ENCODE measurements at regions not wholly inside any gene's neighbourhood (a gene's known extent, or its start where the extent isn't known, plus 50 kb on each side); places are given as distances from the start of the nearest gene placed in this dataset.

GRCh38 chr4:119725688-119726330 lies 97.2 kb upstream of the PDE5A start:
- Histone ChIP-seq H2BK120ac (ENCODE audit: low read depth, low read length) (no peak overlapping the region), H2BK15ac (ENCODE audit: low read length) (no peak overlapping the region), H4K8ac (ENCODE audit: low read depth, low read length) (no peak overlapping the region), H3K4ac (ENCODE audit: low read length) (no peak overlapping the region), H3K36me3 (replicated peaks in 1 of 2; ENCODE audit: control insufficient read depth in 2 of 2, insufficient read depth in 2 of 2, low read length in 2 of 2) (no peaks in the 10 kb centered on the region), H3K4me2 (ENCODE audit: insufficient read depth, low read length, poor library complexity, severe bottlenecking) (no peak overlapping the region), H3K14ac (ENCODE audit: low read length) (no peak overlapping the region), H3K23ac (ENCODE audit: low read depth, low read length, poor library complexity) (no peak overlapping the region), H2AK5ac (ENCODE audit: low read depth, low read length) (no peak overlapping the region), H3K18ac (ENCODE audit: low read length) (no peak overlapping the region), H3K4me1 (ENCODE audit: control insufficient read depth in 2 of 2, insufficient read depth in 1 of 2, low read depth in 1 of 2, low read length in 2 of 2) (no peaks in the 10 kb centered on the region), H3K27me3 (ENCODE audit: control insufficient read depth in 3 of 3, insufficient read depth in 3 of 3, low read depth in 1 of 3, low read length in 3 of 3) (no peaks in the 10 kb centered on the region), H4K91ac (ENCODE audit: low read depth, low read length, poor library complexity) (no peak overlapping the region), H3K79me1 (ENCODE audit: low read depth, low read length) (no peaks in the 10 kb centered on the region), H2BK5ac (ENCODE audit: low read length) (no peak overlapping the region), H3K9ac (ENCODE audit: low read depth, low read length, poor library complexity) (no peak overlapping the region), H3K27ac (replicated peaks; ENCODE audit: low read length) (no peak overlapping the region), H2AFZ (ENCODE audit: low read length) (no peak overlapping the region), H2BK12ac (ENCODE audit: low read length) (no peak overlapping the region), H3K4me3 (ENCODE audit: low read length in 2 of 2) (no peak overlapping the region), H3K9me3 (replicated peaks in 1 of 2; ENCODE audit: control insufficient read depth in 2 of 2, insufficient read depth in 1 of 2, low read depth in 1 of 2, low read length in 2 of 2) (no peaks in the 10 kb centered on the region)
- no peak for DNase-seq (ENCODE audit: low spot score)
- WGBS, 2 donors (ENCODE audit: extremely low coverage in 2 of 2, insufficient read length in 2 of 2, insufficient replicate concordance in 1 of 2), result no CpG with 5 or more reads among the region's 3 CpGs

DNA sequence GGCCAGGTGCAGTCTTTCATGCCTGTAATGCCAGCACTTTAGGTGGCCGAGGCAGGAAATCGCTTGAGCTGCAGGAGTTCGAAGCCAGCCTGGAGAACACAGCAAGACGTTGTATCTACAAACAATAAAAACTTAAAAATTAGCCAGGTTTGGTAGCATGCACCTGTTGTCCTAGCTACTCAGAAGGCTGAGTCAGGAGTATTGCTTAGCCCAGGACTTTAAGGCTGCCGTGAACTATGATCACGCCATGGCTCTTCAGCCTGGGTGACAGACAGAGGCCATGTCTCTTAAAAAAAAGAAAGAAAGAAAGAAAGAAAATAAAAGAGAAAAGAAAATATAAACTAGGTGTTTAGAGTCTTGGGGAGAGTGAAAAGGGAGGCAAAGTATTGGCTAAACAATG lies 96.4 kb upstream of the PDE5A start:
- Histone ChIP-seq H3K79me1 (ENCODE audit: low read depth, low read length) (no peaks in the 10 kb centered on the region), H3K4ac (ENCODE audit: low read length) (no peak overlapping the region), H3K4me2 (ENCODE audit: insufficient read depth, low read length, poor library complexity, severe bottlenecking) (no peak overlapping the region), H3K36me3 (replicated peaks in 1 of 2; ENCODE audit: control insufficient read depth in 2 of 2, insufficient read depth in 2 of 2, low read length in 2 of 2) (no peaks in the 10 kb centered on the region), H3K14ac (ENCODE audit: low read length) (no peak overlapping the region), H4K8ac (ENCODE audit: low read depth, low read length) (no peak overlapping the region), H3K9ac (ENCODE audit: low read depth, low read length, poor library complexity) (no peak overlapping the region), H3K27me3 (ENCODE audit: control insufficient read depth in 3 of 3, insufficient read depth in 3 of 3, low read depth in 1 of 3, low read length in 3 of 3) (no peaks in the 10 kb centered on the region), H2BK15ac (ENCODE audit: low read length) (no peak overlapping the region), H3K4me1 (ENCODE audit: control insufficient read depth in 2 of 2, insufficient read depth in 1 of 2, low read depth in 1 of 2, low read length in 2 of 2) (no peaks in the 10 kb centered on the region), H3K27ac (replicated peaks; ENCODE audit: low read length) (no peak overlapping the region), H3K4me3 (ENCODE audit: low read length in 2 of 2) (no peak overlapping the region), H3K23ac (ENCODE audit: low read depth, low read length, poor library complexity) (no peak overlapping the region), H2BK5ac (ENCODE audit: low read length) (no peak overlapping the region), H2AK5ac (ENCODE audit: low read depth, low read length) (no peak overlapping the region), H2BK120ac (ENCODE audit: low read depth, low read length) (no peak overlapping the region), H2BK12ac (ENCODE audit: low read length) (no peak overlapping the region), H2AFZ (ENCODE audit: low read length) (no peak overlapping the region), H4K91ac (ENCODE audit: low read depth, low read length, poor library complexity) (no peak overlapping the region), H3K9me3 (replicated peaks in 1 of 2; ENCODE audit: control insufficient read depth in 2 of 2, insufficient read depth in 1 of 2, low read depth in 1 of 2, low read length in 2 of 2) (no peaks in the 10 kb centered on the region), H3K18ac (ENCODE audit: low read length) (no peak overlapping the region)
- DNase-seq (ENCODE audit: low spot score), result no peak
- WGBS, 2 donors (ENCODE audit: extremely low coverage in 2 of 2, insufficient read length in 2 of 2, insufficient replicate concordance in 1 of 2), result no CpG with 5 or more reads among the region's 6 CpGs

DNA sequence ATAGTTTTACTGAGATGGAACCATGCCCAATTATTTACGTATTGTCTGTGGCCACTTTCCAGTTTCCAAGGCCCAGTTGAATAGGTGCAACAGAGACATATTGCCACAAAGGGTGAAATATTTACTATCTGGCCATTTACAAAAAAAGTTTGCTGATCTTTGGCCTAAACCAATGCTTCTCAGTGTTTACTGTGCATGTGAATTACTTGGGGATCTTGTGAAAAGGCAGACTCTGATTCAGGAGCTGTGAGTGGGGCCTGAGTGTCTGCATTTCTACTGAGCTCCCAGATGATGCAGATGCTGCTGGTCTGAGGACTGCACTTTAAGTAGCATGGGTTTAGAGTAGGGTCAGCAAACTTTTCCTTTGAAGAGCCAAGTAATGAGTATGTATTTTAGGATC lies 94.1 kb upstream of the PDE5A start:
- no peaks in the 10 kb centered on the region for H3K79me1 ChIP-seq (ENCODE audit: low read depth, low read length)
- WGBS, 2 donors (ENCODE audit: extremely low coverage in 2 of 2, insufficient read length in 2 of 2, insufficient replicate concordance in 1 of 2), result no CpG with 5 or more reads among the region's 1 CpG
- H3K23ac ChIP-seq (ENCODE audit: low read depth, low read length, poor library complexity), result no peak overlapping the region
- no peaks in the 10 kb centered on the region for H3K4me1 ChIP-seq (ENCODE audit: control insufficient read depth in 2 of 2, insufficient read depth in 1 of 2, low read depth in 1 of 2, low read length in 2 of 2)
- H3K9ac ChIP-seq (ENCODE audit: low read depth, low read length, poor library complexity), result no peak overlapping the region
- H3K4me2 ChIP-seq (ENCODE audit: insufficient read depth, low read length, poor library complexity, severe bottlenecking), result no peak overlapping the region
- H3K4ac ChIP-seq (ENCODE audit: low read length), result no peak overlapping the region
- no peak overlapping the region for H2AK5ac ChIP-seq (ENCODE audit: low read depth, low read length)
- no peak overlapping the region for H3K4me3 ChIP-seq (ENCODE audit: low read length in 2 of 2)
- no peak overlapping the region for H2BK15ac ChIP-seq (ENCODE audit: low read length)
- H2AFZ ChIP-seq (ENCODE audit: low read length), result no peak overlapping the region
- no peak overlapping the region for H3K18ac ChIP-seq (ENCODE audit: low read length)
- no peak overlapping the region for H3K27ac ChIP-seq (replicated peaks; ENCODE audit: low read length)
- H3K36me3 ChIP-seq (replicated peaks in 1 of 2; ENCODE audit: control insufficient read depth in 2 of 2, insufficient read depth in 2 of 2, low read length in 2 of 2), result no peaks in the 10 kb centered on the region
- no peak overlapping the region for H2BK12ac ChIP-seq (ENCODE audit: low read length)
- H4K8ac ChIP-seq (ENCODE audit: low read depth, low read length), result no peak overlapping the region
- no peak overlapping the region for H3K14ac ChIP-seq (ENCODE audit: low read length)
- H3K9me3 ChIP-seq (replicated peaks in 1 of 2; ENCODE audit: control insufficient read depth in 2 of 2, insufficient read depth in 1 of 2, low read depth in 1 of 2, low read length in 2 of 2), result no peaks in the 10 kb centered on the region
- H2BK120ac ChIP-seq (ENCODE audit: low read depth, low read length), result no peak overlapping the region
- H3K27me3 ChIP-seq (ENCODE audit: control insufficient read depth in 3 of 3, insufficient read depth in 3 of 3, low read depth in 1 of 3, low read length in 3 of 3), result no peaks in the 10 kb centered on the region
- no peak overlapping the region for H2BK5ac ChIP-seq (ENCODE audit: low read length)
- DNase-seq (ENCODE audit: low spot score), result no peak
- no peak overlapping the region for H4K91ac ChIP-seq (ENCODE audit: low read depth, low read length, poor library complexity)

DNA sequence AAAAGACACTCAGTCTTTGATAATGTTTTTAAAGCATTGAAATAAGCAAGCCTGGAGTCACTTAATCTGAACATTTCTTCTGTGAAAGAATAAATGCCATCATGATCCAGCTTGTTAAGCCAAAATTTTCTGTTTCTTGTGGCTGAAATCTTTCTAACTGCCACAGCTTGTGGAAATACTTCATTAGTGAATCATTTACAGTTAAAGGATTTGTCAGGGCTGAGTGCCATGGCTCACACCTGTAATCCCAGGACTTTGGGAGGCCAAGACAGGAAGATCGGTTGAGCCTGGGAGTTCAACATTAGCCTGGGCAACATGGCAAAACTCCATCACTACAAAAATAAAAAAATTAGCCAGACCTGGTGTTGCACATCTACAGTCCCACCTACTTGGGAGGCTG lies 93.3 kb upstream of the PDE5A start:
- no peaks in the 10 kb centered on the region for H3K9me3 ChIP-seq (replicated peaks in 1 of 2; ENCODE audit: control insufficient read depth in 2 of 2, insufficient read depth in 1 of 2, low read depth in 1 of 2, low read length in 2 of 2)
- H3K4ac ChIP-seq (ENCODE audit: low read length), result no peak overlapping the region
- H4K91ac ChIP-seq (ENCODE audit: low read depth, low read length, poor library complexity), result no peak overlapping the region
- no peak overlapping the region for H3K9ac ChIP-seq (ENCODE audit: low read depth, low read length, poor library complexity)
- H4K8ac ChIP-seq (ENCODE audit: low read depth, low read length), result no peak overlapping the region
- no peak overlapping the region for H2BK120ac ChIP-seq (ENCODE audit: low read depth, low read length)
- H3K4me2 ChIP-seq (ENCODE audit: insufficient read depth, low read length, poor library complexity, severe bottlenecking), result no peak overlapping the region
- WGBS, 2 donors (ENCODE audit: extremely low coverage in 2 of 2, insufficient read length in 2 of 2, insufficient replicate concordance in 1 of 2), result no CpG with 5 or more reads among the region's 1 CpG
- H2AFZ ChIP-seq (ENCODE audit: low read length), result no peak overlapping the region
- no peak overlapping the region for H3K4me3 ChIP-seq (ENCODE audit: low read length in 2 of 2)
- no peak overlapping the region for H2BK15ac ChIP-seq (ENCODE audit: low read length)
- no peaks in the 10 kb centered on the region for H3K79me1 ChIP-seq (ENCODE audit: low read depth, low read length)
- no peak overlapping the region for H3K27ac ChIP-seq (replicated peaks; ENCODE audit: low read length)
- no peaks in the 10 kb centered on the region for H3K4me1 ChIP-seq (ENCODE audit: control insufficient read depth in 2 of 2, insufficient read depth in 1 of 2, low read depth in 1 of 2, low read length in 2 of 2)
- DNase-seq (ENCODE audit: low spot score), result no peak
- H3K36me3 ChIP-seq (replicated peaks in 1 of 2; ENCODE audit: control insufficient read depth in 2 of 2, insufficient read depth in 2 of 2, low read length in 2 of 2), result no peaks in the 10 kb centered on the region
- no peak overlapping the region for H2BK5ac ChIP-seq (ENCODE audit: low read length)
- H3K27me3 ChIP-seq (ENCODE audit: control insufficient read depth in 3 of 3, insufficient read depth in 3 of 3, low read depth in 1 of 3, low read length in 3 of 3), result no peaks in the 10 kb centered on the region
- no peak overlapping the region for H2BK12ac ChIP-seq (ENCODE audit: low read length)
- no peak overlapping the region for H3K14ac ChIP-seq (ENCODE audit: low read length)
- no peak overlapping the region for H3K23ac ChIP-seq (ENCODE audit: low read depth, low read length, poor library complexity)
- H2AK5ac ChIP-seq (ENCODE audit: low read depth, low read length), result no peak overlapping the region
- no peak overlapping the region for H3K18ac ChIP-seq (ENCODE audit: low read length)
